ENCODE measurements at regions not wholly inside any gene's neighbourhood (a gene's known extent, or its start where the extent isn't known, plus 50 kb on each side); places are given as distances from the start of the nearest gene placed in this dataset.

- no peak for TF ChIP-seq CTCF (IDR thresholded peaks at IDR 0.05)
- no peak for TF ChIP-seq HDAC2 (IDR thresholded peaks at IDR 0.05)
Measured at GRCh38 chr3:101170806-101171558, 149.4 kb downstream of the IMPG2 start.
